GM12873 (cell line): ENCODE measurements at regions not wholly inside any gene's neighbourhood (a gene's known extent, or its start where the extent isn't known, plus 50 kb on each side); places are given as distances from the start of the nearest gene placed in this dataset.

ENCODE experiments used
- CTCF ChIP-seq: IDR thresholded peaks from 2 replicates; pipeline ENCODE4 v1.5.1; 2012; ENCODE audit warnings: low read depth, mild to moderate bottlenecking, moderate library complexity, low read length, control low read depth; ENCODE audit not compliant: insufficient read depth; ENCODE audit errors: missing control alignments

GRCh38 chr5:88515881-88516819 lies 247.5 kb upstream of the TMEM161B start:
- TF ChIP-seq CTCF = no peak

- no peak for TF ChIP-seq CTCF
These were observed 246.4 kb upstream of the TMEM161B start for GRCh38 chr5:88515068-88515467.

GRCh38 chr5:88509403-88509802 lies 240.8 kb upstream of the TMEM161B start:
- TF ChIP-seq CTCF = no peak

DNA sequence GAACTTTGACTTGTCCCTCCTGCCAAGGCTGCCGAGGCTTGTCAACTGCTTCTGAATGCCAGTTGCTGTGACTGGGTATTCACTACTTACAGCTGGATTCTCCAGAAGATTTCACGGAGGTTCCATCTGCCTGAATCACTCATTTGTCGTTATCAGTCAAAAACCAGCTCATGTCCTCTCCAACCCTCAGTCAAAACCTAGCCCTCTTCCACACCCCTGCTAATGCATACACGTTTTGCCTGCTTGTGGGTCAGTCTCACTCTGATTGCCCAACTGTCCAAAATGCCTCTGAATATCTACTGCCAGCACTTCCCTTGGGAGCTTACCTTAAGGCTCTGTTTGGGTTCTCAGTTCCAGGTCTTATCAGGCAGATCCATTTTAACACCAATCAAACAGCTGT lies 238.6 kb upstream of the TMEM161B start:
- TF ChIP-seq CTCF = no peak

DNA sequence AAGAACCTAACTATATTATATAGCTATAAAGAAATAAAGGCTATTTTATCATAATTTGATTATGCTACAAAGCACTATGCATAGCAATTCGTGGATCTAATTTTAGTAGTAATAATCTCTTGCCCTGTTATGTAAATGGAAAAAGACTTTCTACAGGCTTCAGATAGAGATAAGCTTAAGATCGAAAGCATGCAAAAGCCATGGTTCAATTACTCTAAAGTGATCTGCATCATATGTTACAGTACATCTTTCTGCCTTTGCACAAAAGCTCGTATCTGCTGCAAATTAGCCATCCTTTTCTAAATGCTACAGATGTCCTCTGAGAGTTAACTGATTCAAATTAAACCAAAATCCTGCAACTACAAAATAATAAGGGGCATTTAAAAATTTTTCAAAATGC lies 234.8 kb upstream of the TMEM161B start:
- TF ChIP-seq CTCF = no peak

DNA sequence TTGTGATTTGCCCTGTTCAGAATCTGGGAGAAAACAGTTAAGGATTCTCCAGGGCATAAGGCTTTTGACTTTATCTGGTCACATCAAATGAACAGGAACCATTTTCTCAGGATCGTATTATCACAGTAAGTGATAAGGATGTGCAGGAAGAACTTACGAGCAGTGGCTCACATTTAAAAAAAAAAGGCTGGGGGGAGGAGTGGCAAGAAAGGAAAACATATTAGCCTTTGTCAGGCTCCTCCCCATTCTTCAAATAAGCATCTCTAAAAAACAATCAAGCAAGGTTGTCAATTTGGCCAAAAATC lies 234.3 kb upstream of the TMEM161B start:
- no peak for TF ChIP-seq CTCF

GRCh38 chr5:88502179-88503040 lies 233.8 kb upstream of the TMEM161B start:
- no peak for TF ChIP-seq CTCF
